Fibroblast of lung (primary cell): ENCODE measurements at regions not wholly inside any gene's neighbourhood (a gene's known extent, or its start where the extent isn't known, plus 50 kb on each side); places are given as distances from the start of the nearest gene placed in this dataset.

Experiments used
- DNase-seq, 2 donors: peaks; one replicate each; pipeline versions ENCODE4 v3.0.0 to v3.0.0-alpha.2; 2010; ENCODE audit warnings: low read depth in 2 of 2
- H2AFZ ChIP-seq: 2 replicates; pipeline ENCODE4 v1.5.1; 2012; ENCODE audit warnings: low read length, control low read depth, inconsistent platforms
- H3K27ac ChIP-seq: 2 replicates; pipeline ENCODE4 v1.5.1; 2011; ENCODE audit warnings: low read length, control low read depth; ENCODE audit not compliant: insufficient read depth
- H3K27me3 ChIP-seq: 2 replicates; pipeline ENCODE4 v1.5.1; 2011; ENCODE audit warnings: mild to moderate bottlenecking, low read length; ENCODE audit not compliant: control insufficient read depth, insufficient read depth
- H3K36me3 ChIP-seq: 2 replicates; pipeline ENCODE4 v1.5.1; 2011; ENCODE audit warnings: low read length; ENCODE audit not compliant: control insufficient read depth, insufficient read depth
- H3K4me1 ChIP-seq: 2 replicates; pipeline ENCODE4 v1.5.1; 2011; ENCODE audit warnings: low read length; ENCODE audit not compliant: control insufficient read depth, insufficient read depth; ENCODE audit errors: extremely low read depth
- H3K4me2 ChIP-seq: 2 replicates; pipeline ENCODE4 v1.5.1; 2011; ENCODE audit warnings: low read length, control low read depth; ENCODE audit not compliant: insufficient read depth; ENCODE audit errors: extremely low read depth
- H3K4me3 ChIP-seq, 4 experiments: fragments of 200-600 bp in 1 of 4; sonication (generic) in 1 of 4; replicated peaks in 1 of 4; 2 replicates each; pipeline ENCODE4 v1.5.1; 2011 to 2016; ENCODE audit warnings: low read length in 4 of 4, low read depth in 3 of 4, mild to moderate bottlenecking in 3 of 4, control low read depth in 2 of 4, inconsistent platforms in 1 of 4, mixed read lengths in 1 of 4; ENCODE audit not compliant: insufficient read depth in 1 of 4; ENCODE audit errors: control extremely low read depth in 1 of 4
- H3K79me2 ChIP-seq: 2 replicates; pipeline ENCODE4 v1.5.1; 2012; ENCODE audit warnings: mild to moderate bottlenecking, low read length, inconsistent platforms; ENCODE audit not compliant: control insufficient read depth, insufficient read depth
- H3K9ac ChIP-seq: 2 replicates; pipeline ENCODE4 v1.5.1; 2011; ENCODE audit warnings: mild to moderate bottlenecking, low read length, control low read depth; ENCODE audit not compliant: insufficient read depth
- H3K9me3 ChIP-seq: 2 replicates; pipeline ENCODE4 v1.5.1; 2012; ENCODE audit warnings: low read depth, low read length; ENCODE audit not compliant: control insufficient read depth, insufficient read depth
- H4K20me1 ChIP-seq: 2 replicates; pipeline ENCODE4 v1.5.1; 2011; ENCODE audit warnings: low read length; ENCODE audit not compliant: control insufficient read depth, insufficient read depth; ENCODE audit errors: extremely low read depth
- CTCF ChIP-seq, 2 donors: IDR thresholded peaks in 1 of 2; conservative IDR thresholded peaks in 1 of 2; 1 replicate in 1 of 2; 2 replicates in 1 of 2; pipeline ENCODE4 v1.5.1; 2011 to 2012; ENCODE audit warnings: low read length in 2 of 2, control low read depth in 1 of 2, inconsistent platforms in 1 of 2, low read depth in 1 of 2, mild to moderate bottlenecking in 1 of 2
- EZH2 ChIP-seq: IDR thresholded peaks from 2 replicates; pipeline ENCODE4 v1.5.1; 2012; ENCODE audit warnings: low read length, control low read depth, mild to moderate bottlenecking; ENCODE audit errors: missing control alignments

GRCh38 chr20:40959325-40960092, 69.1 kb upstream of the TOP1 start:
- no peak overlapping the region for H3K27ac ChIP-seq
- no peaks in the 10 kb centered on the region for H3K4me1 ChIP-seq
- H3K9me3 ChIP-seq = no peaks in the 10 kb centered on the region
- H2AFZ ChIP-seq = no peak overlapping the region
- H3K36me3 ChIP-seq = no peaks in the 10 kb centered on the region
- DNase-seq = no peak
- H4K20me1 ChIP-seq = no peaks in the 10 kb centered on the region
- H3K9ac ChIP-seq = no peak overlapping the region
- H3K27me3 ChIP-seq = no peaks in the 10 kb centered on the region
- H3K79me2 ChIP-seq = no peaks in the 10 kb centered on the region
- H3K4me3 ChIP-seq = no peak overlapping the region
- no peak overlapping the region for H3K4me2 ChIP-seq
- TF ChIP-seq EZH2 = no peak
- TF ChIP-seq CTCF (conservative IDR thresholded peaks at IDR 0.05 in 1 of 2, IDR thresholded peaks at IDR 0.05 in 1 of 2; ENCODE audit: low read depth in 1 of 2, low read length in 2 of 2) = no peak

GRCh38 chr20:40960101-40960500, 68.5 kb upstream of the TOP1 start:
- Histone ChIP-seq H3K9me3 (no peaks in the 10 kb centered on the region), H3K4me2 (no peak overlapping the region), H3K9ac (no peak overlapping the region), H2AFZ (no peak overlapping the region), H3K27ac (no peak overlapping the region), H3K4me1 (no peaks in the 10 kb centered on the region), H3K27me3 (no peaks in the 10 kb centered on the region), H3K36me3 (no peaks in the 10 kb centered on the region), H4K20me1 (no peaks in the 10 kb centered on the region), H3K4me3 (no peak overlapping the region), H3K79me2 (no peaks in the 10 kb centered on the region)
- DNase-seq = no peak
- no peak for TF ChIP-seq CTCF (conservative IDR thresholded peaks at IDR 0.05 in 1 of 2, IDR thresholded peaks at IDR 0.05 in 1 of 2; ENCODE audit: low read depth in 1 of 2, low read length in 2 of 2)

GRCh38 chr20:40960521-40960956, 68.1 kb upstream of the TOP1 start:
- Histone ChIP-seq H3K4me1 (no peaks in the 10 kb centered on the region), H3K27me3 (no peaks in the 10 kb centered on the region), H2AFZ (no peak overlapping the region), H3K4me3 (no peak overlapping the region), H3K4me2 (no peak overlapping the region), H3K9me3 (no peaks in the 10 kb centered on the region), H3K27ac (no peak overlapping the region), H3K9ac (no peak overlapping the region), H4K20me1 (no peaks in the 10 kb centered on the region), H3K79me2 (no peaks in the 10 kb centered on the region), H3K36me3 (no peaks in the 10 kb centered on the region)
- peak in 1 of 2 donors; percentile 44 for DNase-seq
- TF ChIP-seq CTCF (conservative IDR thresholded peaks at IDR 0.05 in 1 of 2, IDR thresholded peaks at IDR 0.05 in 1 of 2; ENCODE audit: low read depth in 1 of 2, low read length in 2 of 2) = no peak
- no peak for TF ChIP-seq EZH2
